ENCODE measurements at regions not wholly inside any gene's neighbourhood (a gene's known extent, or its start where the extent isn't known, plus 50 kb on each side); places are given as distances from the start of the nearest gene placed in this dataset.

DNA sequence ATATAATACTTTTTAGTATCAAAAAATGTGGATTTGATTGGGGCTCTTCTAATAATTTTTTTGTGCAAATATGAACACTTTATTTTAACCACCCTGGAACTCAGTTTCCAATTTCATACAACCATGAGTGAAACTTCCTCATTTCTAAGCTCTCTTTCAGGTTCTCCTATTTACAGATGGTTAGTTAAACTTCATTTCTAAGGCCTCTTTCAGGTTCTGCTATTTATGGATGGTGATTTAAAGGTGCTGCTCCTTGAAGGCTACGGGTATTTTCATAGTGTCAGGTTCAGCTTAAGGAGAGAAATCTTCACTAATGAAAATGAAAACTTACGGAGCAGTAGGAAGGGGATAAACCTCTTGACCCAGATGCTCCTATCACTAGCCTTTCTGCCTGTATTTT is 568.3 kb downstream of the KIF20B start:
- ATAC-seq (ENCODE audit: insufficient read depth, low FRiP score) (no peak), DNase-seq (no peak)
- H3K27ac ChIP-seq (ENCODE audit: low read depth in 1 of 2, low read length in 1 of 2): no peak overlapping the region
- TF ChIP-seq, protein P1, sequence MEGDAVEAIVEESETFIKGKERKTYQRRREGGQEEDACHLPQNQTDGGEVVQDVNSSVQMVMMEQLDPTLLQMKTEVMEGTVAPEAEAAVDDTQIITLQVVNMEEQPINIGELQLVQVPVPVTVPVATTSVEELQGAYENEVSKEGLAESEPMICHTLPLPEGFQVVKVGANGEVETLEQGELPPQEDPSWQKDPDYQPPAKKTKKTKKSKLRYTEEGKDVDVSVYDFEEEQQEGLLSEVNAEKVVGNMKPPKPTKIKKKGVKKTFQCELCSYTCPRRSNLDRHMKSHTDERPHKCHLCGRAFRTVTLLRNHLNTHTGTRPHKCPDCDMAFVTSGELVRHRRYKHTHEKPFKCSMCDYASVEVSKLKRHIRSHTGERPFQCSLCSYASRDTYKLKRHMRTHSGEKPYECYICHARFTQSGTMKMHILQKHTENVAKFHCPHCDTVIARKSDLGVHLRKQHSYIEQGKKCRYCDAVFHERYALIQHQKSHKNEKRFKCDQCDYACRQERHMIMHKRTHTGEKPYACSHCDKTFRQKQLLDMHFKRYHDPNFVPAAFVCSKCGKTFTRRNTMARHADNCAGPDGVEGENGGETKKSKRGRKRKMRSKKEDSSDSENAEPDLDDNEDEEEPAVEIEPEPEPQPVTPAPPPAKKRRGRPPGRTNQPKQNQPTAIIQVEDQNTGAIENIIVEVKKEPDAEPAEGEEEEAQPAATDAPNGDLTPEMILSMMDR (IDR thresholded peaks at IDR 0.05; ENCODE audit: control extremely low read depth, extremely low read depth): no peak
- no peak overlapping the region for H3K4me3 ChIP-seq
- no peaks in the 10 kb centered on the region for H3K4me1 ChIP-seq (ENCODE audit: control insufficient read depth in 5 of 5, insufficient read depth in 5 of 5, low read length in 5 of 5)
- H3K9ac ChIP-seq (ENCODE audit: insufficient read depth in 1 of 2, low read length in 2 of 2): no peak overlapping the region
- H3K9me3 ChIP-seq (ENCODE audit: control insufficient read depth in 4 of 4, insufficient read depth in 3 of 4, low read length in 3 of 4): no peaks in the 10 kb centered on the region
- H3K27me3 ChIP-seq (ENCODE audit: control insufficient read depth in 3 of 3, insufficient read depth in 3 of 3, low read length in 2 of 3): no peaks in the 10 kb centered on the region
- WGBS, 2 donors: 70 to 76% methylated on average over 2 of the region's 2 CpGs
- H3K36me3 ChIP-seq (ENCODE audit: control insufficient read depth in 4 of 4, insufficient read depth in 4 of 4, low read length in 4 of 4): no peaks in the 10 kb centered on the region

DNA sequence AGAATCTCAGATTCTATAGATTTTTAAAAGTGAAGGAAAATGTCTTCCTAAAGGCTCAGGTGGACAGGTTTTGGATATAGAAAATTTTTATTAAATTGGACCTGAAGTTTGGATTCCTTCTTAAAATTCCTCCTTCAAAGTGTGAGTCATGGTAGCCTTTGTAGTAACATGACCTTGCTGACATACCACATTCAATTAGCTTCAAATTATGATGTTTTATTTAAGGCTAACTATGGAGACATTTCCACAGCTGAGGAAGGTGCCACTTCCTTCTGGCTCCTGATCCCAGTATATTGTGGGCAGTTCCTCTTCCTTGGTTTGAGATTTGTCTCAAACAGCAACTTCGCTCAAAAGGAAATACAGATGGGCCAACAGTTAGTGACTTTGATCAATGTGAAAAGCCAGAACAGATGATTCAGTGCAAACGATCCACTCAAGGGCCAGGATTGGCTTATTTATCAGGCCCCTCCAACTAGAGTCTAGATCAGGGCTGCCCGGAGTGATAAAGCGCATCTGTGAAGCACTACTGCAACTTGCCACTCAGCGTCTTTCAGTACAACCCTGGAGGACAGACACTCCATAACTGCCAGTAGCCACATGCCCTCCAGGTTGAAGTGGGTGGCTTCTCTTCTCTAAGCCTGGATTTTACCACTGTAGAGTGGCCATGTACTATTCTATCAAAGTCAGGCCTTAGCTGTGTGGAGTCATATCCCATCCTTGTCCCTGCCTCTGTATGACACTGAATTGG is 573.5 kb downstream of the KIF20B start:
- TF ChIP-seq, protein P1 (IDR thresholded peaks at IDR 0.05; ENCODE audit: control extremely low read depth, extremely low read depth): no peak
- H3K27ac ChIP-seq (ENCODE audit: low read depth in 1 of 2, low read length in 1 of 2): no peak overlapping the region
- H3K4me1 ChIP-seq (ENCODE audit: control insufficient read depth in 5 of 5, insufficient read depth in 5 of 5, low read length in 5 of 5): no peaks in the 10 kb centered on the region
- H3K9ac ChIP-seq (ENCODE audit: insufficient read depth in 1 of 2, low read length in 2 of 2): no peak overlapping the region
- H3K36me3 ChIP-seq (ENCODE audit: control insufficient read depth in 4 of 4, insufficient read depth in 4 of 4, low read length in 4 of 4): no peaks in the 10 kb centered on the region
- no peaks in the 10 kb centered on the region for H3K9me3 ChIP-seq (ENCODE audit: control insufficient read depth in 4 of 4, insufficient read depth in 3 of 4, low read length in 3 of 4)
- H3K27me3 ChIP-seq (ENCODE audit: control insufficient read depth in 3 of 3, insufficient read depth in 3 of 3, low read length in 2 of 3): no peaks in the 10 kb centered on the region
- DNase-seq: no peak
- H3K4me3 ChIP-seq: no peak overlapping the region
- ATAC-seq (ENCODE audit: insufficient read depth, low FRiP score): no peak
- 73 to 78% methylated on average over 5 of the region's 5 CpGs for WGBS, 2 donors

DNA sequence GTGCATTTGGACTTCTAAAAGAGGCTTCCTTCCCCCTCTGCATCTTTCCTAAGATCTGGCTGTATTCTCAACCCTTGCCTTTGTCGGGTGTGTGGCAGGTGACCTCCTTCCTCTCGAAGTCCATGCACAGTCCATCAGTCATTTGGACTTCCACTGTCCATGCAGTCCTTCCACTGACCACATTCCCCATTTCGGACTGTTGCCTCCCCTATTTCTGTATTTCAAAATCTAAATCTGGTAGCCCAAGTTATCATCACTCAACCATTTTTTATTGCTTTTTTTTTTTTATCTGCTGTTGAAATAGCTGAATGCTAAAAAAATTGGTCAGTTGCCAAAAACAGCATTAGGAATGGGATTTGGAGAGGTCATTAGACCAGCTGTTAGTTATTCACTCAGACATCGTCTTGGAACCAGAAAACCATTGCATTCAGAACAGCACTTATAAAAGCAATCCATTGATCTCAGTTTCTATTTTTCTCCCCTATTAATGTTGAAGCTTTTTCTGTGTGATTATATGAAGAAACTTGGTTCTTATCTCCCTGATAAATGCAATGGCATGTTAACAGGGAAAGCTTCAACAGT is 575.6 kb downstream of the KIF20B start:
- Histone ChIP-seq H3K9ac (ENCODE audit: insufficient read depth in 1 of 2, low read length in 2 of 2) (no peak overlapping the region), H3K27ac (ENCODE audit: low read depth in 1 of 2, low read length in 1 of 2) (no peak overlapping the region)
- peak in 2 of 3 donors; percentile 56 to 57 for DNase-seq

More for the DNA sequence above, 575.6 kb downstream of the KIF20B start:
- Histone ChIP-seq H3K27me3 (ENCODE audit: control insufficient read depth in 3 of 3, insufficient read depth in 3 of 3, low read length in 2 of 3) (no peaks in the 10 kb centered on the region), H3K4me1 (ENCODE audit: control insufficient read depth in 5 of 5, insufficient read depth in 5 of 5, low read length in 5 of 5) (no peaks in the 10 kb centered on the region), H3K4me3 (no peak overlapping the region), H3K36me3 (ENCODE audit: control insufficient read depth in 4 of 4, insufficient read depth in 4 of 4, low read length in 4 of 4) (no peaks in the 10 kb centered on the region), H3K9me3 (ENCODE audit: control insufficient read depth in 4 of 4, insufficient read depth in 3 of 4, low read length in 3 of 4) (no peaks in the 10 kb centered on the region)
- 77 to 86% methylated on average over 4 of the region's 4 CpGs for WGBS, 2 donors
- TF ChIP-seq, protein P1 (IDR thresholded peaks at IDR 0.05; ENCODE audit: control extremely low read depth, extremely low read depth): no peak
- no peak for ATAC-seq (ENCODE audit: insufficient read depth, low FRiP score)
